ENCODE measurements at regions not wholly inside any gene's neighbourhood (a gene's known extent, or its start where the extent isn't known, plus 50 kb on each side); places are given as distances from the start of the nearest gene placed in this dataset.

DNA sequence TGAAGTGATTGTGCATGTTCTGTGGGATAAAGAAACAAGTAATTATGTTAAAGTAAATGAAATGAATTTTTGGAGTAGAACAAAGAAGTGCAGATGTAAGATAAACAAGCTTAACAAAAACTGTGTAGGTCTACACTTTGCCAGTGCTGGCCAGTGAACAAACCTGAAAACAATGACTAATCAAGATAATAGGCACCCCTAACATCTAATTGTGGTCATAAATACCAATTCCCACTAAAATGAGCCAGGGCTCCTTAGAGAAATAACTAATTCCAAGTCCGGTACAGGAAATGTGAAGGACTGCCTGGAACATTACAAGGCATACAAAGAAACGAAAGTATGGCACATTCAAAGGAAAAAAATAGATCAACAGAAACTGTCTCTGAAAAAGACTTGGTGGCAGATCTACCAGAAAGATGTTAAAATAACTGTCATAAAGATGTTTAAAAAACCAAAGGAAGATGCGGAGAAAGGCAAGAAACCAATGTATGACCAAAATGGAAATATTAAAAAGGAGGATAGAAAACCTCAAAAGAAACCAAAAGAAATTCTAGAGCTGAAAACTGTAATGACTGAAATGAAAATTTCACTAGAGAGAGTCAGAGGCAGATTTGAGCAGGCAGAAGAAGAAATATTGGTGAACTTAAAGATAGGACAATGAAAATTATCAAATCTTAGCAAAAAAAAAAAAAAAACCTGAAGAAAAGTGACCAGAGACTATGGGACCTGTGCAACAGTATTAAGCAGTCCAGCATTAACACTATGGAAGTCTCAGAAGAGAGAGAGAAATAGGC lies 94.7 kb upstream of the SLC66A3 start:
- WGBS (ENCODE audit: insufficient coverage): 100% methylated on average over 2 of the region's 3 CpGs
- Histone ChIP-seq H3K27me3 (ENCODE audit: control insufficient read depth in 2 of 2, insufficient read depth in 2 of 2, low read length in 2 of 2) (peaks cover 0 to 6% of the 10 kb centered on the region in 2 donors), H3K9me3 (replicated peaks in 1 of 2; ENCODE audit: control insufficient read depth in 1 of 2, insufficient read depth in 1 of 2, low read length in 2 of 2) (peaks cover 0 to 13% of the 10 kb centered on the region in 2 donors), H3K4me3 (replicated peaks in 1 of 3; ENCODE audit: low read depth in 2 of 3, low read length in 3 of 3) (no peak overlapping the region), H3K79me2 (ENCODE audit: insufficient read depth, low read length) (no peaks in the 10 kb centered on the region), H3K9ac (ENCODE audit: insufficient read depth, low read length, poor library complexity, severe bottlenecking) (no peak overlapping the region), H3K4me2 (replicated peaks; ENCODE audit: extremely low read depth, low read length, poor library complexity, severe bottlenecking) (no peak overlapping the region), H3K27ac (ENCODE audit: low read depth in 1 of 2, low read length in 2 of 2) (no peak overlapping the region), H3K4me1 (ENCODE audit: control insufficient read depth in 1 of 2, insufficient read depth in 2 of 2, low read length in 2 of 2) (no peaks in the 10 kb centered on the region), H4K20me1 (ENCODE audit: insufficient read depth, low read length) (no peaks in the 10 kb centered on the region), H3K36me3 (replicated peaks in 1 of 2; ENCODE audit: control insufficient read depth in 1 of 2, insufficient read depth in 2 of 2, low read length in 2 of 2) (no peaks in the 10 kb centered on the region), H2AFZ (ENCODE audit: insufficient read depth, low read depth, low read length, poor library complexity, severe bottlenecking) (no peak overlapping the region)
- no peak overlapping the region for H3K4me3 Mint-ChIP-seq
- H3K27me3 Mint-ChIP-seq (ENCODE audit: low read depth in 3 of 3): peaks cover 10 to 19% (median 10%) of the 10 kb centered on the region in 3 donors
- H3K9me3 Mint-ChIP-seq: peaks cover 7 to 13% (median 8%) of the 10 kb centered on the region in 7 donors
- no peak for DNase-seq
- H3K4me1 Mint-ChIP-seq: no peaks in the 10 kb centered on the region
- H3K27ac Mint-ChIP-seq: no peak overlapping the region
- H3K36me3 Mint-ChIP-seq: no peaks in the 10 kb centered on the region
- TF ChIP-seq CTCF (IDR thresholded peaks at IDR 0.05): no peak
- intact Hi-C loops (cut with micrococcal nuclease): no loop called here

DNA sequence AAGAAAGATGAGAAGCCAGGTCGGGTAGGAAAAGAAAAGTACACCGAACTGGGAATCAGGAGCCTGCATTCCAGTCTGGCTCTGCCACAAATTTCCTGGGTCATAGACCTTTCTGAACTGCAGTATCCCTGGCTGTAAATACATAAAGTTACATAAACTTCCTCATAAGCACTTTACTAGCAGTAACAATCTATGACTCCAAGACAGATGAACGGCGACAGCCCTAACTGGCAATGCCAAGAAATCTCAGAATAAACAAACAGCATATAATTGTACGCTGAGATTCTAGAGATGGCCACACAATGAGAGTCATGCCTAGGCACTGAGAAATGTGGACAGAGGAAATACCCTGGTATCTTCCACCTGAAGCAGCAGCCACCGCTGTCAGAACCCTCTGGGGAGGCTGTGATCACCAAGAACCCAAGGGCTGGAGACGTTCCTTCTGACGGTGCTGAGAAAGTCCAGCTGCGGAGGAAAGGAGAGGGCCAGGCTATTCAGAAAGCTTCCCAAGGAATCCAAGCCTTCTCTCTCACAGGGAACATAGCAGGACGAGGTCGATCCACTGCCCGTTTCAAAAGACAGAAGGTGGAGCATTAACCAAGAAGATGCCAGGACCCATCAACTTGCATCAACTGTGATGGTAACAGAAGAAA lies 89.3 kb upstream of the SLC66A3 start:
- Histone ChIP-seq H3K4me3 (replicated peaks in 1 of 3; ENCODE audit: low read depth in 2 of 3, low read length in 3 of 3) (no peak overlapping the region), H2AFZ (ENCODE audit: insufficient read depth, low read depth, low read length, poor library complexity, severe bottlenecking) (no peak overlapping the region), H3K9me3 (replicated peaks in 1 of 2; ENCODE audit: control insufficient read depth in 1 of 2, insufficient read depth in 1 of 2, low read length in 2 of 2) (peaks cover 0 to 4% of the 10 kb centered on the region in 2 donors), H3K27ac (ENCODE audit: low read depth in 1 of 2, low read length in 2 of 2) (no peak overlapping the region), H3K79me2 (ENCODE audit: insufficient read depth, low read length) (no peaks in the 10 kb centered on the region), H3K27me3 (ENCODE audit: control insufficient read depth in 2 of 2, insufficient read depth in 2 of 2, low read length in 2 of 2) (peaks cover 0 to 3% of the 10 kb centered on the region in 2 donors), H3K4me2 (replicated peaks; ENCODE audit: extremely low read depth, low read length, poor library complexity, severe bottlenecking) (no peak overlapping the region), H4K20me1 (ENCODE audit: insufficient read depth, low read length) (no peaks in the 10 kb centered on the region), H3K9ac (ENCODE audit: insufficient read depth, low read length, poor library complexity, severe bottlenecking) (no peak overlapping the region), H3K36me3 (replicated peaks in 1 of 2; ENCODE audit: control insufficient read depth in 1 of 2, insufficient read depth in 2 of 2, low read length in 2 of 2) (no peaks in the 10 kb centered on the region), H3K4me1 (ENCODE audit: control insufficient read depth in 1 of 2, insufficient read depth in 2 of 2, low read length in 2 of 2) (peaks cover 0 to 1% of the 10 kb centered on the region in 2 donors)
- Mint-ChIP-seq H3K27me3 (ENCODE audit: low read depth in 3 of 3) (peaks cover 5 to 10% (median 7%) of the 10 kb centered on the region in 3 donors), H3K9me3 (peaks cover under 1 to 10% (median 3%) of the 10 kb centered on the region in 7 donors), H3K4me3 (no peak overlapping the region), H3K36me3 (no peaks in the 10 kb centered on the region), H3K27ac (no peak overlapping the region), H3K4me1 (peaks cover under 1% of the 10 kb centered on the region)
- DNase-seq: no peak
- WGBS (ENCODE audit: insufficient coverage): 77% methylated on average over 7 of the region's 12 CpGs
- intact Hi-C loops (cut with micrococcal nuclease): no loop called here
- no peak for TF ChIP-seq CTCF (IDR thresholded peaks at IDR 0.05)

All from CD14-positive monocyte (primary cell).